OCI-LY7 (cell line): ENCODE measurements at regions not wholly inside any gene's neighbourhood (a gene's known extent, or its start where the extent isn't known, plus 50 kb on each side); places are given as distances from the start of the nearest gene placed in this dataset.

Experiments
- EZH2phosphoT487 ChIP-seq: fragments of 200-600 bp; sonication (generic); IDR thresholded peaks from 2 replicates; pipeline ENCODE4 v1.6.1; 2018; ENCODE audit warnings: low read depth, borderline replicate concordance, mild to moderate bottlenecking, mixed run types, antibody characterized with exemption, low read length, moderate library complexity, mixed read lengths
- TF ChIP-seq, protein P1 (sequence below): fragments of 200-600 bp; sonication (generic); conservative IDR thresholded peaks from 2 replicates; pipeline ENCODE4 v1.5.1; 2014; ENCODE audit warnings: mild to moderate bottlenecking, antibody characterized with exemption, low read length, moderate library complexity, mixed read lengths

GRCh38 chr22:48881326-48881980, 946.2 kb downstream of the BRD1 start:
- TF ChIP-seq, protein P1, sequence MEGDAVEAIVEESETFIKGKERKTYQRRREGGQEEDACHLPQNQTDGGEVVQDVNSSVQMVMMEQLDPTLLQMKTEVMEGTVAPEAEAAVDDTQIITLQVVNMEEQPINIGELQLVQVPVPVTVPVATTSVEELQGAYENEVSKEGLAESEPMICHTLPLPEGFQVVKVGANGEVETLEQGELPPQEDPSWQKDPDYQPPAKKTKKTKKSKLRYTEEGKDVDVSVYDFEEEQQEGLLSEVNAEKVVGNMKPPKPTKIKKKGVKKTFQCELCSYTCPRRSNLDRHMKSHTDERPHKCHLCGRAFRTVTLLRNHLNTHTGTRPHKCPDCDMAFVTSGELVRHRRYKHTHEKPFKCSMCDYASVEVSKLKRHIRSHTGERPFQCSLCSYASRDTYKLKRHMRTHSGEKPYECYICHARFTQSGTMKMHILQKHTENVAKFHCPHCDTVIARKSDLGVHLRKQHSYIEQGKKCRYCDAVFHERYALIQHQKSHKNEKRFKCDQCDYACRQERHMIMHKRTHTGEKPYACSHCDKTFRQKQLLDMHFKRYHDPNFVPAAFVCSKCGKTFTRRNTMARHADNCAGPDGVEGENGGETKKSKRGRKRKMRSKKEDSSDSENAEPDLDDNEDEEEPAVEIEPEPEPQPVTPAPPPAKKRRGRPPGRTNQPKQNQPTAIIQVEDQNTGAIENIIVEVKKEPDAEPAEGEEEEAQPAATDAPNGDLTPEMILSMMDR, result no peak
- TF ChIP-seq EZH2phosphoT487, result no peak
